Liver (tissue), 8 donors: ENCODE measurements at regions not wholly inside any gene's neighbourhood (a gene's known extent, or its start where the extent isn't known, plus 50 kb on each side); places are given as distances from the start of the nearest gene placed in this dataset.

Experiments
- DNase-seq: peaks from one replicate; pipeline ENCODE4 v3.0.0-alpha.2; 2017; ENCODE audit warnings: low spot score
- H3K27ac ChIP-seq, 2 donors: one replicate each; pipeline ENCODE4 v1.7.0; 2013; ENCODE audit warnings: inconsistent platforms in 2 of 2, low read length in 2 of 2, control low read depth in 1 of 2, low read depth in 1 of 2, mild to moderate bottlenecking in 1 of 2
- H3K27me3 ChIP-seq, 4 donors: one replicate each; pipeline versions ENCODE4 v1.6.1 to v1.7.0; 2013; ENCODE audit warnings: low read length in 3 of 4, inconsistent platforms in 1 of 4, mild to moderate bottlenecking in 1 of 4, moderate library complexity in 1 of 4; ENCODE audit not compliant: control insufficient read depth in 4 of 4, insufficient read depth in 4 of 4
- H3K36me3 ChIP-seq, 4 donors: one replicate each; pipeline versions ENCODE4 v1.6.1 to v1.7.0; 2013; ENCODE audit warnings: low read length in 3 of 4, mild to moderate bottlenecking in 3 of 4, low read depth in 1 of 4, moderate library complexity in 1 of 4; ENCODE audit not compliant: control insufficient read depth in 4 of 4, insufficient read depth in 3 of 4
- H3K4me1 ChIP-seq, 4 donors: one replicate each; pipeline versions ENCODE4 v1.6.1 to v1.7.0; 2013; ENCODE audit warnings: low read length in 3 of 4, mild to moderate bottlenecking in 3 of 4, moderate library complexity in 1 of 4; ENCODE audit not compliant: control insufficient read depth in 4 of 4, insufficient read depth in 4 of 4
- H3K4me3 ChIP-seq, 3 donors: one replicate each; pipeline versions ENCODE4 v1.6.1 to v1.7.0; 2013; ENCODE audit warnings: low read length in 3 of 3, control low read depth in 1 of 3, low read depth in 1 of 3, mild to moderate bottlenecking in 1 of 3
- H3K9ac ChIP-seq, 2 donors: one replicate each; pipeline ENCODE4 v1.7.0; 2013; ENCODE audit warnings: low read length in 2 of 2, mild to moderate bottlenecking in 2 of 2, moderate library complexity in 2 of 2, control low read depth in 1 of 2, low read depth in 1 of 2
- H3K9me3 ChIP-seq, 4 donors: one replicate each; pipeline versions ENCODE4 v1.6.1 to v1.7.0; 2013; ENCODE audit warnings: low read length in 3 of 4; ENCODE audit not compliant: control insufficient read depth in 4 of 4
- EGR1 ChIP-seq, 2 donors: IDR thresholded peaks; 2 replicates each; pipeline ENCODE4 v1.6.1; 2016 to 2018; ENCODE audit warnings: antibody characterized with exemption in 2 of 2, low read depth in 2 of 2
- FOXA1 ChIP-seq: IDR thresholded peaks from 2 replicates; pipeline ENCODE4 v1.6.1; 2016; ENCODE audit warnings: antibody characterized with exemption
- FOXA2 ChIP-seq: IDR thresholded peaks from 2 replicates; pipeline ENCODE4 v1.6.1; 2016; ENCODE audit warnings: antibody characterized with exemption
- GABPA ChIP-seq, 2 donors: IDR thresholded peaks in 1 of 2; conservative IDR thresholded peaks in 1 of 2; 2 replicates each; pipeline ENCODE4 v1.6.1; 2016; ENCODE audit warnings: antibody characterized with exemption in 2 of 2, mild to moderate bottlenecking in 1 of 2, moderate library complexity in 1 of 2
- HNF4A ChIP-seq, 2 donors: conservative IDR thresholded peaks; 2 replicates each; pipeline ENCODE4 v1.6.1; 2016; ENCODE audit warnings: antibody characterized with exemption in 2 of 2, mild to moderate bottlenecking in 2 of 2
- HNF4G ChIP-seq: IDR thresholded peaks from 2 replicates; pipeline ENCODE4 v1.6.1; 2016; ENCODE audit warnings: antibody characterized with exemption
- JUND ChIP-seq, 2 donors: IDR thresholded peaks; 2 replicates each; pipeline ENCODE4 v1.6.1; 2016; ENCODE audit warnings: antibody characterized with exemption in 2 of 2
- NR2F2 ChIP-seq: IDR thresholded peaks from 2 replicates; pipeline ENCODE4 v1.6.1; 2016; ENCODE audit warnings: antibody characterized with exemption
- RAD21 ChIP-seq, 2 donors: IDR thresholded peaks; 2 replicates each; pipeline ENCODE4 v1.6.1; 2016; ENCODE audit warnings: antibody characterized with exemption in 2 of 2, mild to moderate bottlenecking in 2 of 2
- RXRA ChIP-seq, 2 donors: IDR thresholded peaks; 2 replicates each; pipeline ENCODE4 v1.6.1; 2017 to 2018; ENCODE audit warnings: antibody characterized with exemption in 2 of 2, mild to moderate bottlenecking in 1 of 2
- SP1 ChIP-seq: IDR thresholded peaks from 2 replicates; pipeline ENCODE4 v1.6.1; 2018; ENCODE audit warnings: antibody characterized with exemption, mild to moderate bottlenecking
- TAF1 ChIP-seq: conservative IDR thresholded peaks from 2 replicates; pipeline ENCODE4 v1.6.1; 2016; ENCODE audit warnings: antibody characterized with exemption, mild to moderate bottlenecking
- WGBS: extraction: QIAGEN DNeasy Blood & Tissue Kit; methylation state at CpG from one replicate; pipeline ENCODE4 v1.1.7; 2013; 5-methylcytosine and 5-hydroxymethylcytosine counted together
- TF ChIP-seq, protein P1 (sequence below): IDR thresholded peaks from 2 replicates; pipeline ENCODE4 v1.6.1; 2016; ENCODE audit warnings: antibody characterized with exemption
- TF ChIP-seq, protein P2 (sequence below): IDR thresholded peaks from 2 replicates; pipeline ENCODE4 v1.6.1; 2016; ENCODE audit warnings: antibody characterized with exemption, mild to moderate bottlenecking
- TF ChIP-seq, protein P3 (sequence below): fragments of 150-350 bp; IDR thresholded peaks from 2 replicates; pipeline ENCODE4 v1.5.1; 2017; ENCODE audit warnings: improper control_type of control experiment, low read depth, low read length; ENCODE audit not compliant: missing input control
- TF ChIP-seq, protein P4 (sequence below): IDR thresholded peaks from 2 replicates; pipeline ENCODE4 v1.6.1; 2016; ENCODE audit warnings: antibody characterized with exemption
- TF ChIP-seq, protein P5 (sequence below): IDR thresholded peaks from 2 replicates; pipeline ENCODE4 v1.6.1; 2016; ENCODE audit warnings: antibody characterized with exemption
- donor health status: healthy.
- donor health status: healthy.
- donor health status: healthy.
- donor health status: healthy.
- donor health status: healthy.

DNA sequence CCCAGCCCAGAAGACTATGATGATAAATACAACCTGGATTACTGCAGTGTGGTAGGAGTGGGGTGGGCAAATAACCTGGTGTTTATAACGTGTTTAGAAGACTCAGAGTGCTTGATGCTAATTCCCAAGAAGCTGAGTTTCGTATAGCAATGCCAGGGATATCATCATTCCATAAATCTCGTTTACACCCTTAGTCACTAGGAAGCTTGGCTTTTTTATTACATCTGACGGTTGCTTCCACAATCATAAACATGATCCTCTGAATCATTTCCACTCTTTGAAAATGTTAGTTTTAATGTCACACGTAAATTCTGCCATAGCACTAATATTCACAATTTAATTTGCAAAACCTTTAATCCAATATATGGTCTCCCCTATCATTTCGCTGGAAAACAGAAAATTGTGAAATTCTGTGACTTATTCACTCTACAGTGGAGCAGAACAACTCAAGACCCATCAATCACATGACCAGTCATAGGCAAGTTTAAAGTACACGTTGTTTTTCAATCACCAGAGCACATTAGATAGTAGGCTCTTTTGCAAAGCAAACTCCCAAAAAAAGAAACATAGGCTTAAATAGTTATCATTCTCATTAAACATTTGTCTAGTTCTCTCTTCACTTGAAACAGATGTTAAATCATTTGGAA, 321.0 kb downstream of the LTN1 start:
- no peaks in the 10 kb centered on the region for H3K27me3 ChIP-seq
- 75% methylated on average over 7 of the region's 7 CpGs for WGBS

DNA sequence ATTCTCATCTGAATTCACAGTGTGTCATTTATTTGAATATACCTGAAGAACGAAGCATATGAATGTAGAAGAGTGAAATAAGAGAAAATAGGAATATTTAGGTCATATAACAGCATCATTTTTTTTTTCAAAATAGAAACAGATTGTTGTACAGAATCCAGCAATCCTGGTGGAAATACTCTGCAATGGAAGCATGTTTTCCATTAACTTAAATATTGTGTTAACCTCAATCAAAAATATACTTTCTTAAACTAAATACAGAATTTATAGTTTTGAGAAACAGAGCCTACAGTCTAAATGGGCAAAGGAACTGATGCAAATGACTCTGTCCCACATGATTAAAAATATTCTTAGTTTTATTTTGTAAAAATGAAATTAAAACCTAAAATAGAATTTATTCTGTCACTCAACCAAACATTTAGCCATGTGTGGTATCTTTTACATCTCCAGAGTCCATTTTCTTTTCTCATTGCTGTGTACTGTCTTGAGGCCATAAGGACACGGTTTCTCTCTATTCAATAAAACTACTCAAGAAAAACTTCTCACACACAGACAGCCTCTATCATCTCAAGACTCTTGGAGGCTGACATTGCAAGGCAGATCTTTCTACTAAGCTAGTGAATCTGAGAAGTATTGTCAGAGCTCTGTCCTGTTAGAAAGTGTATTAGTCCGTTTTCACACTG, 322.6 kb downstream of the LTN1 start:
- Histone ChIP-seq H3K27ac (no peak overlapping the region), H3K27me3 (no peaks in the 10 kb centered on the region), H3K9me3 (no peaks in the 10 kb centered on the region), H3K4me3 (no peak overlapping the region), H3K36me3 (no peaks in the 10 kb centered on the region), H3K4me1 (no peaks in the 10 kb centered on the region), H3K9ac (no peak overlapping the region)
- WGBS, result 90% methylated on average over 3 of the region's 3 CpGs
- DNase-seq, result no peak
- TF ChIP-seq EGR1 (IDR thresholded peaks at IDR 0.05; ENCODE audit: low read depth in 2 of 2), result no peak
- TF ChIP-seq, protein P1, sequence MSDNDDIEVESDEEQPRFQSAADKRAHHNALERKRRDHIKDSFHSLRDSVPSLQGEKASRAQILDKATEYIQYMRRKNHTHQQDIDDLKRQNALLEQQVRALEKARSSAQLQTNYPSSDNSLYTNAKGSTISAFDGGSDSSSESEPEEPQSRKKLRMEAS, result no peak
- no peak for TF ChIP-seq HNF4A (conservative IDR thresholded peaks at IDR 0.05)
- TF ChIP-seq, protein P2, sequence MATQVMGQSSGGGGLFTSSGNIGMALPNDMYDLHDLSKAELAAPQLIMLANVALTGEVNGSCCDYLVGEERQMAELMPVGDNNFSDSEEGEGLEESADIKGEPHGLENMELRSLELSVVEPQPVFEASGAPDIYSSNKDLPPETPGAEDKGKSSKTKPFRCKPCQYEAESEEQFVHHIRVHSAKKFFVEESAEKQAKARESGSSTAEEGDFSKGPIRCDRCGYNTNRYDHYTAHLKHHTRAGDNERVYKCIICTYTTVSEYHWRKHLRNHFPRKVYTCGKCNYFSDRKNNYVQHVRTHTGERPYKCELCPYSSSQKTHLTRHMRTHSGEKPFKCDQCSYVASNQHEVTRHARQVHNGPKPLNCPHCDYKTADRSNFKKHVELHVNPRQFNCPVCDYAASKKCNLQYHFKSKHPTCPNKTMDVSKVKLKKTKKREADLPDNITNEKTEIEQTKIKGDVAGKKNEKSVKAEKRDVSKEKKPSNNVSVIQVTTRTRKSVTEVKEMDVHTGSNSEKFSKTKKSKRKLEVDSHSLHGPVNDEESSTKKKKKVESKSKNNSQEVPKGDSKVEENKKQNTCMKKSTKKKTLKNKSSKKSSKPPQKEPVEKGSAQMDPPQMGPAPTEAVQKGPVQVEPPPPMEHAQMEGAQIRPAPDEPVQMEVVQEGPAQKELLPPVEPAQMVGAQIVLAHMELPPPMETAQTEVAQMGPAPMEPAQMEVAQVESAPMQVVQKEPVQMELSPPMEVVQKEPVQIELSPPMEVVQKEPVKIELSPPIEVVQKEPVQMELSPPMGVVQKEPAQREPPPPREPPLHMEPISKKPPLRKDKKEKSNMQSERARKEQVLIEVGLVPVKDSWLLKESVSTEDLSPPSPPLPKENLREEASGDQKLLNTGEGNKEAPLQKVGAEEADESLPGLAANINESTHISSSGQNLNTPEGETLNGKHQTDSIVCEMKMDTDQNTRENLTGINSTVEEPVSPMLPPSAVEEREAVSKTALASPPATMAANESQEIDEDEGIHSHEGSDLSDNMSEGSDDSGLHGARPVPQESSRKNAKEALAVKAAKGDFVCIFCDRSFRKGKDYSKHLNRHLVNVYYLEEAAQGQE, result no peak
- TF ChIP-seq SP1, result no peak
- no peak for TF ChIP-seq JUND (IDR thresholded peaks at IDR 0.05)
- TF ChIP-seq RAD21 (IDR thresholded peaks at IDR 0.05), result no peak
- TF ChIP-seq GABPA (IDR thresholded peaks at IDR 0.05 in 1 of 2, conservative IDR thresholded peaks at IDR 0.05 in 1 of 2), result no peak
- no peak for TF ChIP-seq HNF4G
- TF ChIP-seq FOXA1, result no peak
- TF ChIP-seq, protein P3, sequence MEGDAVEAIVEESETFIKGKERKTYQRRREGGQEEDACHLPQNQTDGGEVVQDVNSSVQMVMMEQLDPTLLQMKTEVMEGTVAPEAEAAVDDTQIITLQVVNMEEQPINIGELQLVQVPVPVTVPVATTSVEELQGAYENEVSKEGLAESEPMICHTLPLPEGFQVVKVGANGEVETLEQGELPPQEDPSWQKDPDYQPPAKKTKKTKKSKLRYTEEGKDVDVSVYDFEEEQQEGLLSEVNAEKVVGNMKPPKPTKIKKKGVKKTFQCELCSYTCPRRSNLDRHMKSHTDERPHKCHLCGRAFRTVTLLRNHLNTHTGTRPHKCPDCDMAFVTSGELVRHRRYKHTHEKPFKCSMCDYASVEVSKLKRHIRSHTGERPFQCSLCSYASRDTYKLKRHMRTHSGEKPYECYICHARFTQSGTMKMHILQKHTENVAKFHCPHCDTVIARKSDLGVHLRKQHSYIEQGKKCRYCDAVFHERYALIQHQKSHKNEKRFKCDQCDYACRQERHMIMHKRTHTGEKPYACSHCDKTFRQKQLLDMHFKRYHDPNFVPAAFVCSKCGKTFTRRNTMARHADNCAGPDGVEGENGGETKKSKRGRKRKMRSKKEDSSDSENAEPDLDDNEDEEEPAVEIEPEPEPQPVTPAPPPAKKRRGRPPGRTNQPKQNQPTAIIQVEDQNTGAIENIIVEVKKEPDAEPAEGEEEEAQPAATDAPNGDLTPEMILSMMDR, result no peak
- TF ChIP-seq NR2F2, result no peak
- TF ChIP-seq, protein P4, sequence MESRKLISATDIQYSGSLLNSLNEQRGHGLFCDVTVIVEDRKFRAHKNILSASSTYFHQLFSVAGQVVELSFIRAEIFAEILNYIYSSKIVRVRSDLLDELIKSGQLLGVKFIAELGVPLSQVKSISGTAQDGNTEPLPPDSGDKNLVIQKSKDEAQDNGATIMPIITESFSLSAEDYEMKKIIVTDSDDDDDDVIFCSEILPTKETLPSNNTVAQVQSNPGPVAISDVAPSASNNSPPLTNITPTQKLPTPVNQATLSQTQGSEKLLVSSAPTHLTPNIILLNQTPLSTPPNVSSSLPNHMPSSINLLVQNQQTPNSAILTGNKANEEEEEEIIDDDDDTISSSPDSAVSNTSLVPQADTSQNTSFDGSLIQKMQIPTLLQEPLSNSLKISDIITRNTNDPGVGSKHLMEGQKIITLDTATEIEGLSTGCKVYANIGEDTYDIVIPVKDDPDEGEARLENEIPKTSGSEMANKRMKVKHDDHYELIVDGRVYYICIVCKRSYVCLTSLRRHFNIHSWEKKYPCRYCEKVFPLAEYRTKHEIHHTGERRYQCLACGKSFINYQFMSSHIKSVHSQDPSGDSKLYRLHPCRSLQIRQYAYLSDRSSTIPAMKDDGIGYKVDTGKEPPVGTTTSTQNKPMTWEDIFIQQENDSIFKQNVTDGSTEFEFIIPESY, result no peak
- TF ChIP-seq FOXA2, result no peak

More for the DNA sequence above, 321.0 kb downstream of the LTN1 start:
- no peak for TF ChIP-seq TAF1
- TF ChIP-seq HNF4G, result no peak
- TF ChIP-seq RXRA (IDR thresholded peaks at IDR 0.05), result no peak
- TF ChIP-seq, protein P2, result no peak
- TF ChIP-seq, protein P1, result no peak
- no peak for TF ChIP-seq RAD21 (IDR thresholded peaks at IDR 0.05)
- no peak for TF ChIP-seq FOXA2
- TF ChIP-seq, protein P5, sequence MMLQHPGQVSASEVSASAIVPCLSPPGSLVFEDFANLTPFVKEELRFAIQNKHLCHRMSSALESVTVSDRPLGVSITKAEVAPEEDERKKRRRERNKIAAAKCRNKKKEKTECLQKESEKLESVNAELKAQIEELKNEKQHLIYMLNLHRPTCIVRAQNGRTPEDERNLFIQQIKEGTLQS, result no peak
- no peak for TF ChIP-seq HNF4A (conservative IDR thresholded peaks at IDR 0.05)
- H3K27ac ChIP-seq, result no peak overlapping the region
- H3K9ac ChIP-seq, result no peak overlapping the region
- H3K9me3 ChIP-seq, result no peaks in the 10 kb centered on the region
- H3K4me3 ChIP-seq, result no peak overlapping the region
- DNase-seq, result no peak
- no peaks in the 10 kb centered on the region for H3K4me1 ChIP-seq
- H3K36me3 ChIP-seq, result no peaks in the 10 kb centered on the region
